Adrenal gland (tissue), 9 donors: ENCODE measurements at regions not wholly inside any gene's neighbourhood (a gene's known extent, or its start where the extent isn't known, plus 50 kb on each side); places are given as distances from the start of the nearest gene placed in this dataset.

ENCODE experiments used
- DNase-seq, 7 donors: peaks; one replicate each; pipeline ENCODE4 v3.0.0-alpha.2; 2019 to 2020
- H3K27ac ChIP-seq, 5 donors: fragments of 200-600 bp; sonication (generic) in 4 of 5; 1 replicate in 3 of 5; 2 replicates in 2 of 5; pipeline versions ENCODE4 v1.5.1 to v1.8.0; 2016 to 2020; ENCODE audit warnings: mild to moderate bottlenecking in 1 of 5
- H3K27me3 ChIP-seq: fragments of 200-600 bp; 2 replicates; pipeline ENCODE4 v1.8.0; 2021
- H3K36me3 ChIP-seq, 2 donors: fragments of 200-600 bp; replicated peaks in 1 of 2; 1 replicate in 1 of 2; 2 replicates in 1 of 2; pipeline versions ENCODE4 v1.5.1 to v1.8.0; 2018 to 2022
- H3K4me1 ChIP-seq, 2 donors: fragments of 200-600 bp; replicated peaks in 1 of 2; 1 replicate in 1 of 2; 2 replicates in 1 of 2; pipeline versions ENCODE4 v1.5.1 to v1.8.0; 2018 to 2021
- H3K4me3 ChIP-seq, 4 donors: fragments of 200-600 bp; sonication (generic) in 3 of 4; one replicate each; pipeline ENCODE4 v1.5.1; 2016 to 2018
- H3K9me3 ChIP-seq, 3 donors: fragments of 200-600 bp; sonication (generic) in 1 of 3; replicated peaks in 1 of 3; 1 replicate in 2 of 3; 2 replicates in 1 of 3; pipeline versions ENCODE4 v1.5.1 to v1.8.0; 2016 to 2021
- POLR2A ChIP-seq, 2 donors: fragments of 450-650 bp; IDR thresholded peaks; one replicate each; pipeline ENCODE4 v1.6.1; 2017; ENCODE audit warnings: antibody characterized with exemption in 2 of 2, mild to moderate bottlenecking in 2 of 2, moderate library complexity in 1 of 2
- WGBS, 4 donors: extraction: QIAGEN DNeasy Blood & Tissue Kit in 2 of 4; methylation state at CpG; one replicate each; pipeline versions ENCODE4 v1.1.5 to v1.1.7; 2013 to 2017; 5-methylcytosine and 5-hydroxymethylcytosine counted together
- intact Hi-C, 2 donors: fragments of 100-400 bp; cut with DNase I; formaldehyde crosslinking; loops; one replicate each; pipeline versions ENCODE4 v1.14.1 to v1.15.0; 2022 to 2023
- TF ChIP-seq, protein P1 (sequence below), 6 experiments: fragments of 450-650 bp in 4 of 6; fragments of 200-600 bp in 2 of 6; sonication (generic) in 1 of 6; IDR thresholded peaks; 1 replicate in 5 of 6; 2 replicates in 1 of 6; pipeline versions ENCODE4 v1.5.1 to v1.8.0; 2016 to 2021; ENCODE audit warnings: antibody characterized with exemption in 6 of 6, mild to moderate bottlenecking in 2 of 6, moderate library complexity in 1 of 6
- donor health status: healthy with polysubstance abuse.
- donor health status: Bipolar disorder and iron deficiency.
- donor health status: DM: yes; HTN: yes; CAD: no.
- donor health status: DM: no; HTN: no; CAD: no.
- donor health status: DM: no; HTN: no; CAD: no.

DNA sequence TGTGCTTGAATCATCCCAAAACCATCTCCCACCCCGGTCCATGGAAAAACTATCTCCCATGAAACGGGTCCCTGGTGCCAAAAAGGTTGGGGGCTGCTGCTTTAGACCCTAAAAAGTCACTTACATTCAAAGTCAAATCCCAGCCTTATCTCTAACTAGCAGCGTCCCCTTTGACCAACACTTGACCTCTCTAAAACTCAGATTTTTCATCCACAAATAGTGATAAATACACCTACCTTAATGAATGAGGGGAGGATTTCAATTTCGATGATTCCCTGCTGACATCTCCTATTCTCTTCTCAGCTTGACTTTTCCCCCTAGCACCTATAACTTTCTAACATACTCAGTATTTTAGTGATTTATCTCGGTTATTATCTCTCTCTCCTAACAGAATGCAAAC is 137.3 kb downstream of the BTG1 start:
- TF ChIP-seq POLR2A (IDR thresholded peaks at IDR 0.05) = no peak
- TF ChIP-seq, protein P1, sequence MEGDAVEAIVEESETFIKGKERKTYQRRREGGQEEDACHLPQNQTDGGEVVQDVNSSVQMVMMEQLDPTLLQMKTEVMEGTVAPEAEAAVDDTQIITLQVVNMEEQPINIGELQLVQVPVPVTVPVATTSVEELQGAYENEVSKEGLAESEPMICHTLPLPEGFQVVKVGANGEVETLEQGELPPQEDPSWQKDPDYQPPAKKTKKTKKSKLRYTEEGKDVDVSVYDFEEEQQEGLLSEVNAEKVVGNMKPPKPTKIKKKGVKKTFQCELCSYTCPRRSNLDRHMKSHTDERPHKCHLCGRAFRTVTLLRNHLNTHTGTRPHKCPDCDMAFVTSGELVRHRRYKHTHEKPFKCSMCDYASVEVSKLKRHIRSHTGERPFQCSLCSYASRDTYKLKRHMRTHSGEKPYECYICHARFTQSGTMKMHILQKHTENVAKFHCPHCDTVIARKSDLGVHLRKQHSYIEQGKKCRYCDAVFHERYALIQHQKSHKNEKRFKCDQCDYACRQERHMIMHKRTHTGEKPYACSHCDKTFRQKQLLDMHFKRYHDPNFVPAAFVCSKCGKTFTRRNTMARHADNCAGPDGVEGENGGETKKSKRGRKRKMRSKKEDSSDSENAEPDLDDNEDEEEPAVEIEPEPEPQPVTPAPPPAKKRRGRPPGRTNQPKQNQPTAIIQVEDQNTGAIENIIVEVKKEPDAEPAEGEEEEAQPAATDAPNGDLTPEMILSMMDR (IDR thresholded peaks at IDR 0.05) = no peak
- Histone ChIP-seq H3K4me3 (no peak overlapping the region), H3K4me1 (peaks cover 0 to 12% of the 10 kb centered on the region in 2 donors), H3K27ac (no peak overlapping the region), H3K9me3 (no peaks in the 10 kb centered on the region), H3K36me3 (no peaks in the 10 kb centered on the region), H3K27me3 (no peaks in the 10 kb centered on the region)
- no peak for DNase-seq
- intact Hi-C loops = loop anchor here in 1 of 2 donors (10.0 kb wide), 1 partner anchor 126 kb away; no protein-coding TSS in a partner anchor
- 89 to 97% (median 93%) methylated on average over 5 of the region's 5 CpGs for WGBS, 4 donors

DNA sequence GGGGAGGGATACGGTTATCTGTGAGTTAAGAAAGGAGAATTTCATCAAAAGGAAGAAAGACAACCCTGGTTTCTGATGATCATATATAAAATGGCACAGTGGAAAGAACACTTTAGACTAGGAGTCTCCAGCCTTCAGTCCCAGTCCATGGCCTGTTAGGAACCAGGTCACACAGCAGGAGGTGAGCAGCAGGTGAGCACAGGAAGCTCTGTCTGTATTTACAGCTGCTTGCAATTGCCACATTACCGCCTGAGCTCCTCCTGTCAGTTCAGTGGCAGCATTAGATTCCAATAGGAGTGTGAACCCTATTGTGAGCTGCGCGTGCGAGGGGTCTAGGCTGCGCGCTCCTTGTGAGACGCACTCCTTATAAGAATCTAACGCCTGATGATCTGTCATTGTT is 137.9 kb downstream of the BTG1 start:
- Histone ChIP-seq H3K4me1 (peaks cover 0 to 17% of the 10 kb centered on the region in 2 donors), H3K36me3 (no peaks in the 10 kb centered on the region), H3K9me3 (no peaks in the 10 kb centered on the region), H3K27me3 (no peaks in the 10 kb centered on the region), H3K27ac (no peak overlapping the region), H3K4me3 (no peak overlapping the region)
- intact Hi-C loops = loop anchor here in 1 of 2 donors (10.0 kb wide), 1 partner anchor 127 kb away; no protein-coding TSS in a partner anchor
- WGBS, 4 donors = 95 to 100% (median 98%) methylated on average over 9 of the region's 9 CpGs
- no peak for TF ChIP-seq POLR2A (IDR thresholded peaks at IDR 0.05)
- TF ChIP-seq, protein P1 (IDR thresholded peaks at IDR 0.05) = no peak
- no peak for DNase-seq

DNA sequence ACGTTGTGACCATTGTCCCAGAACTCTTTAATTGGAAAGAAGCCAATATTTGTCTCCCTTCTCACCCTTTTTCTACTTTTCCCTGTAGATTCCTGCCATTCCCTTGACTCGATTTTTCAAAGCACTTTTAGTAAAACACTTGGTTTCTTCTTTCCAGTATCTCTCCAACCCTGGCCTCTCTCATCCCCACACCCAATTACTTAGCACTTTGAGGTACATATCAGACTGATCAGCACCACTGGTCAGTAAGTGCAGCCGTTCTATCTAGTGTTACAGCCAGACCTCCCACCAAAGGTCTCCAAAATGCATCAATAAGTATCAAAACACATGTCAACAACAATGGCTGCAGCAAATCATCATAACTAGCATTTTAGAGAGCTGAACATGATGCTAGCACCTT is 141.9 kb downstream of the BTG1 start:
- TF ChIP-seq, protein P1 (IDR thresholded peaks at IDR 0.05) = no peak
- TF ChIP-seq POLR2A (IDR thresholded peaks at IDR 0.05) = no peak

DNA sequence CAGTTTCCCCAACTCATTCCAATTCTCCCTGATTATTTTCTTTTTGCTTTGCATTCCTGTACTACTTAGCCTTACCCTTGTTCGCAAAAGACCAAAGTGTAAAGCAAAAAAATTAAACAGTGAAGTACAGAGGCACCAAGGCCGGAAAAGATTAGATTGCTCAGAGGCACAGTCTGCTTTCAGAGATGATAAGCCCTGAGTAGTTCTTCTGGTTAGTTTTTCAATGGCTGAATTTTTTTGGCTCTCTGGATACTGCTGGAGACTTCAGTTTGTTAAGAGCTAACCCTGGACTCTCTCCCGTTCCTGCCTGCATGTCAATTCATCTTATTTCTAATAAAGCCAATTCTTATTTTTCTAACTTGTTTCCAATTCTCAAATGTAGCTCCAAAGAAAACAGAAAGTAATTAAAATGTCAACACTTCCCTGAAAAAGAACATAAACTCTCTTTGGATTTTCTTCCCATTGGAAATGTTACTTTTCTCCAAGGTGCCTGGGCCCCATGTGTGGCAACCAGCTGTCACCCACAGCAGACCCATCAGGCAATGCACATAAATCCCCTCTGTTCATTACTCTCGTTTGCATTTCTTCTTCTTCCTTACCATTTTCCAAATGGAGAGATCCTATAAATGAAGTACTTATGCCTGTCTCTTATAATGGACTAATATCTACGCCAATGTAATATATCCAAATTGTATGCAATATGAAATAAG is 142.8 kb downstream of the BTG1 start:
- 51 to 55% (median 52%) methylated on average over 5 of the region's 5 CpGs for WGBS, 4 donors
- H3K4me1 ChIP-seq = peaks cover 6 to 25% of the 10 kb centered on the region in 2 donors
- TF ChIP-seq, protein P1 (IDR thresholded peaks at IDR 0.05) = no peak
- no peak for TF ChIP-seq POLR2A (IDR thresholded peaks at IDR 0.05)
- no peaks in the 10 kb centered on the region for H3K36me3 ChIP-seq
- peak overlapping the region in 4 of 5 donors; percentile 2 to 73 (median 55) for H3K27ac ChIP-seq
- intact Hi-C loops = loop anchor here in 1 of 2 donors (10.0 kb wide), 1 partner anchor 132 kb away; no protein-coding TSS in a partner anchor
- no peak overlapping the region for H3K4me3 ChIP-seq
- peak in 2 of 7 donors; percentile 10 to 14 for DNase-seq
- no peaks in the 10 kb centered on the region for H3K9me3 ChIP-seq
- no peaks in the 10 kb centered on the region for H3K27me3 ChIP-seq

More for the DNA sequence above, 141.9 kb downstream of the BTG1 start:
- intact Hi-C loops = loop anchor here in 1 of 2 donors (10.0 kb wide), 1 partner anchor 131 kb away; no protein-coding TSS in a partner anchor
- WGBS, 4 donors = 74 to 78% (median 77%) methylated on average over 3 of the region's 3 CpGs
- H3K36me3 ChIP-seq = no peaks in the 10 kb centered on the region
- DNase-seq = no peak
- no peaks in the 10 kb centered on the region for H3K9me3 ChIP-seq
- H3K4me3 ChIP-seq = no peak overlapping the region
- H3K27me3 ChIP-seq = no peaks in the 10 kb centered on the region
- H3K4me1 ChIP-seq = peaks cover 6 to 25% of the 10 kb centered on the region in 2 donors
- H3K27ac ChIP-seq = no peak overlapping the region
